IMR-90 (cell line): ENCODE measurements at regions not wholly inside any gene's neighbourhood (a gene's known extent, or its start where the extent isn't known, plus 50 kb on each side); places are given as distances from the start of the nearest gene placed in this dataset.

ENCODE experiments used
- CEBPB ChIP-seq: IDR thresholded peaks from 2 replicates; pipeline ENCODE4 v1.6.1; 2012; ENCODE audit warnings: low read depth, low read length, improper control_type of control experiment
- CTCF ChIP-seq: conservative IDR thresholded peaks from 2 replicates; pipeline ENCODE4 v1.5.1; 2012; ENCODE audit warnings: mild to moderate bottlenecking, low read depth, low read length, improper control_type of control experiment
- MAZ ChIP-seq: IDR thresholded peaks from 2 replicates; pipeline ENCODE4 v1.6.1; 2012; ENCODE audit warnings: low read depth, mild to moderate bottlenecking, low read length, improper control_type of control experiment, moderate library complexity, borderline replicate concordance
- POLR2A ChIP-seq: IDR thresholded peaks from 2 replicates; pipeline ENCODE4 v1.6.1; 2012; ENCODE audit warnings: mild to moderate bottlenecking, low read depth, low read length
- RAD21 ChIP-seq: IDR thresholded peaks from 2 replicates; pipeline ENCODE4 v1.6.1; 2012; ENCODE audit warnings: low read length, improper control_type of control experiment
- RCOR1 ChIP-seq: IDR thresholded peaks from 2 replicates; pipeline ENCODE4 v1.6.1; 2012; ENCODE audit warnings: mild to moderate bottlenecking, low read length, improper control_type of control experiment; ENCODE audit not compliant: insufficient replicate concordance
- SMC3 ChIP-seq: fragments of 150-350 bp; IDR thresholded peaks from 2 replicates; pipeline ENCODE4 v1.6.1; 2016; ENCODE audit warnings: low read depth, mild to moderate bottlenecking, antibody characterized with exemption, low read length, moderate library complexity
- TF ChIP-seq, protein P1 (sequence below): fragments of 150-350 bp; IDR thresholded peaks from 2 replicates; pipeline ENCODE4 v1.6.1; 2017; ENCODE audit warnings: mild to moderate bottlenecking, antibody characterized with exemption, low read length, low read depth

- no peak for TF ChIP-seq SMC3
- no peak for TF ChIP-seq POLR2A
- no peak for TF ChIP-seq CTCF
- no peak for TF ChIP-seq RAD21
- no peak for TF ChIP-seq CEBPB
- no peak for TF ChIP-seq RCOR1
- TF ChIP-seq, protein P1, sequence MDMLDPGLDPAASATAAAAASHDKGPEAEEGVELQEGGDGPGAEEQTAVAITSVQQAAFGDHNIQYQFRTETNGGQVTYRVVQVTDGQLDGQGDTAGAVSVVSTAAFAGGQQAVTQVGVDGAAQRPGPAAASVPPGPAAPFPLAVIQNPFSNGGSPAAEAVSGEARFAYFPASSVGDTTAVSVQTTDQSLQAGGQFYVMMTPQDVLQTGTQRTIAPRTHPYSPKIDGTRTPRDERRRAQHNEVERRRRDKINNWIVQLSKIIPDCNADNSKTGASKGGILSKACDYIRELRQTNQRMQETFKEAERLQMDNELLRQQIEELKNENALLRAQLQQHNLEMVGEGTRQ, result no peak
- no peak for TF ChIP-seq MAZ
Observed at GRCh38 chr11:116694815-116695590, 77.8 kb downstream of the BUD13 start.
